22Rv1 (cell line): ENCODE measurements at regions not wholly inside any gene's neighbourhood (a gene's known extent, or its start where the extent isn't known, plus 50 kb on each side); places are given as distances from the start of the nearest gene placed in this dataset.

Experiments used
- ZFX ChIP-seq: fragments of 450-650 bp; IDR thresholded peaks from 2 replicates; pipeline ENCODE4 v1.6.1; 2017; ENCODE audit warnings: antibody characterized with exemption, borderline replicate concordance
- TF ChIP-seq, protein P1 (sequence below): fragments of 450-650 bp; IDR thresholded peaks from 2 replicates; pipeline ENCODE4 v1.5.1; 2017; ENCODE audit warnings: mild to moderate bottlenecking

DNA sequence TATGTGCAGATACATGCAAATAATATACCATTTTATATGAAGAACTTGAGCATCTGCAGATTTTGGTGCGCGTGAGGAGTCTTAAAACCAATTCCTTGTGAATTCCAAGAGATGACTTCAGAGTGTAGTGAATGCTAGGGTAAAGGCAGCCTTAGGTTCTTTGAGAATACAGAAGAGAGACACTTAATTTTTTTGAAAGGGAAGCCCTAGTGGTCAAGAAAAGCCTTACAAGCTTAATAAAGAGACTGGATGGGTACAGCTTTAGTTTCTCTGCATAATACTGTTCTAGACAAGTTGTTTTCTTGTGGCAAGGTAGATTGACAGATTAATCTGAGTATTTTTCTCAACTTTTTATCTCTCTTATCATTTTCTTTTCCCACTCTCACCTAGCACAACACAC lies 636.5 kb downstream of the DNAJB9 start:
- TF ChIP-seq, protein P1, sequence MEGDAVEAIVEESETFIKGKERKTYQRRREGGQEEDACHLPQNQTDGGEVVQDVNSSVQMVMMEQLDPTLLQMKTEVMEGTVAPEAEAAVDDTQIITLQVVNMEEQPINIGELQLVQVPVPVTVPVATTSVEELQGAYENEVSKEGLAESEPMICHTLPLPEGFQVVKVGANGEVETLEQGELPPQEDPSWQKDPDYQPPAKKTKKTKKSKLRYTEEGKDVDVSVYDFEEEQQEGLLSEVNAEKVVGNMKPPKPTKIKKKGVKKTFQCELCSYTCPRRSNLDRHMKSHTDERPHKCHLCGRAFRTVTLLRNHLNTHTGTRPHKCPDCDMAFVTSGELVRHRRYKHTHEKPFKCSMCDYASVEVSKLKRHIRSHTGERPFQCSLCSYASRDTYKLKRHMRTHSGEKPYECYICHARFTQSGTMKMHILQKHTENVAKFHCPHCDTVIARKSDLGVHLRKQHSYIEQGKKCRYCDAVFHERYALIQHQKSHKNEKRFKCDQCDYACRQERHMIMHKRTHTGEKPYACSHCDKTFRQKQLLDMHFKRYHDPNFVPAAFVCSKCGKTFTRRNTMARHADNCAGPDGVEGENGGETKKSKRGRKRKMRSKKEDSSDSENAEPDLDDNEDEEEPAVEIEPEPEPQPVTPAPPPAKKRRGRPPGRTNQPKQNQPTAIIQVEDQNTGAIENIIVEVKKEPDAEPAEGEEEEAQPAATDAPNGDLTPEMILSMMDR: peak; percentile 28
- no peak for TF ChIP-seq ZFX
